VCaP (cell line): ENCODE measurements at regions not wholly inside any gene's neighbourhood (a gene's known extent, or its start where the extent isn't known, plus 50 kb on each side); places are given as distances from the start of the nearest gene placed in this dataset.
A peak's percentile ranks its signal among the peaks of the same experiment; 100 is the strongest.
"Not testable (repeated sequence)": the region's sequence is repeated elsewhere in the genome, so short reads cannot be mapped to it uniquely, and the experiment has no call there.

Experiments
- H3K27ac ChIP-seq: fragments of 450-650 bp; 2 replicates; pipeline ENCODE4 v1.5.1; 2017
- TF ChIP-seq, protein P1 (sequence below): fragments of 450-650 bp; conservative IDR thresholded peaks from 2 replicates; pipeline ENCODE4 v1.5.1; 2017; ENCODE audit warnings: mild to moderate bottlenecking, moderate library complexity

DNA sequence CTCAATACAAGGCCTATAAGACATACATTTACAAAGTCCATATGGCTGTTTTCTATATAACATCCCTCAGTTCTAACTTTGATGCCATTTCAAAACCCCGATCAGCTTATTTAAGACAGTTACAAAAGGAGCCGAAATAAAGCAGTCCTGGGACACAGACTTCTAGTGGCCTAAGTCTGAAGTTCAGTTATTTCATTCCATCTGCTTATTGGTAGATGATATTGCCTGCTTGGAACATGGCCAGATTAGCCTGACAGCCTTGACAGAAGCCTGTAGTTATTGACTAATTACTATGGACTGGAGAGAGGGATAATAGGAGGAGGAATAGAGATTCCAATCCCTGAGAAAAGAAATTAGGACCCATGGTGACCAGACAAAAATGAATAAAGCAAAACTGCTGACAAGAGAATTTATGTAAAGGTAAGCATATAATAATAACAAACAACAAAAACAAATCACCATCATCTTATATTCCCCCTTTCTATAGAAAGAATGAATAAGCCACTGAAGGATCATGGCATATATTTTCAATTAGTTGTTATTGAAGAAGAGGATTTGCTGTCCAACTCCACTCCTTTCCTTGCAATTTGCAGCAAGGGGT is 206.3 kb upstream of the TOM1L1 start:
- TF ChIP-seq, protein P1, sequence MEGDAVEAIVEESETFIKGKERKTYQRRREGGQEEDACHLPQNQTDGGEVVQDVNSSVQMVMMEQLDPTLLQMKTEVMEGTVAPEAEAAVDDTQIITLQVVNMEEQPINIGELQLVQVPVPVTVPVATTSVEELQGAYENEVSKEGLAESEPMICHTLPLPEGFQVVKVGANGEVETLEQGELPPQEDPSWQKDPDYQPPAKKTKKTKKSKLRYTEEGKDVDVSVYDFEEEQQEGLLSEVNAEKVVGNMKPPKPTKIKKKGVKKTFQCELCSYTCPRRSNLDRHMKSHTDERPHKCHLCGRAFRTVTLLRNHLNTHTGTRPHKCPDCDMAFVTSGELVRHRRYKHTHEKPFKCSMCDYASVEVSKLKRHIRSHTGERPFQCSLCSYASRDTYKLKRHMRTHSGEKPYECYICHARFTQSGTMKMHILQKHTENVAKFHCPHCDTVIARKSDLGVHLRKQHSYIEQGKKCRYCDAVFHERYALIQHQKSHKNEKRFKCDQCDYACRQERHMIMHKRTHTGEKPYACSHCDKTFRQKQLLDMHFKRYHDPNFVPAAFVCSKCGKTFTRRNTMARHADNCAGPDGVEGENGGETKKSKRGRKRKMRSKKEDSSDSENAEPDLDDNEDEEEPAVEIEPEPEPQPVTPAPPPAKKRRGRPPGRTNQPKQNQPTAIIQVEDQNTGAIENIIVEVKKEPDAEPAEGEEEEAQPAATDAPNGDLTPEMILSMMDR = no peak
- no peak overlapping the region for H3K27ac ChIP-seq

DNA sequence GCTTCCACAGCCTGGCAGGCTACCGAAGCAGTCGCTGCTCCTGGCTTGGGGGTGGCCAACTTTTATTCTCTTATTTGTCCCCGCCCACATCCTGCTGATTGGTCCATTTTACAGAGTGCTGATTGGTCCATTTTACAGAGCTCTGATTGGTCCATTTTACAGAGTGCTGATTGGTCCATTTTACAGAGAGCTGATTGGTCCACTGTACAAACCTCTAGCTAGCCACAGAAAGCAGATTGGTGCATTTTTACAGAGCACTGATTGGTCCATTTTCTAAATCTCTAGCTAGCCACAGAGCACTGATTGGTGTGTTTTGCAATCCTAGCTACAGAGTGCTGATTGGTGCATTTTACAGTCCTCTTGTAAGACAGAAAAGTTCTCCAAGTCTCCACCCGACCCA is 187.9 kb upstream of the TOM1L1 start:
- H3K27ac ChIP-seq = not testable (repeated sequence)

DNA sequence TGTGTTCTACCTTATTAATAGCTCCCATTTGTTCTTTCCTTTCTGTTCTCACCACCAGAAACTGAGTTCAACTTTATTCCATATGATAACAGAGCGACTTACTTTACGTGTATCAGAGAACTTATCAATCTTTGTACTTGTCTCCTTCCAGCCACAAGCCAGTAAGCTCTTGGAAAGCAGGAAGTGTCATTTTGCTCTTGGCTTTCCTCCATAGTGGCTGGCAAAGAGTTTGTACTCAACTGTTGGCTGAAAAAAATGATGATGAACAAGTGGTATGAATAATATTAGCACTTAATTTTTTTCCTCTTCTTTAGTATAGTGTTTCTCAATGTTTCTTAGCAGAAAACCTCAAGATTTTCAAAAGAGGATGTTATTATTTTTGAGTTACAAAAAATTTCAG is 182.4 kb upstream of the TOM1L1 start:
- TF ChIP-seq, protein P1 = no peak

DNA sequence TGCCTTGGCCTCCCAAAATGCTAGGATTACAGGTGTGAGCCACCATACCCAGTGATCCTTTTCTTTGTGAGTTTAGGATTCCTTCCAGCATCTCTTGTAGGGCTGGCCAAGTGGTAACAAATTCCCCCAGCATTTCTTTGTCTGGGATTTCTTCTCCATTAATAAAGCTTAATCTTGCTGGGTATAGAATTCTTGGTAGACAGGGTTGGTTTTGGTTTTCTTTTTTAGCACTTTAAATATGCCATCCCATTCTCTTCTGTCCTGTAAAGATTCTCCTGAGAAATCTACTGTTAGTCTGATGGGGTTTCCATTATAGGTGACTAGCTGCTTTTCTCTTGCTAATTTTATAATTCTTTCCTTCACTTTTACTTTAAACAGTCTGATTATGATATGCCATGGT is 173.0 kb upstream of the TOM1L1 start:
- TF ChIP-seq, protein P1 = no peak
- H3K27ac ChIP-seq = no peak overlapping the region

More for the DNA sequence above, 182.4 kb upstream of the TOM1L1 start:
- H3K27ac ChIP-seq = no peak overlapping the region

DNA sequence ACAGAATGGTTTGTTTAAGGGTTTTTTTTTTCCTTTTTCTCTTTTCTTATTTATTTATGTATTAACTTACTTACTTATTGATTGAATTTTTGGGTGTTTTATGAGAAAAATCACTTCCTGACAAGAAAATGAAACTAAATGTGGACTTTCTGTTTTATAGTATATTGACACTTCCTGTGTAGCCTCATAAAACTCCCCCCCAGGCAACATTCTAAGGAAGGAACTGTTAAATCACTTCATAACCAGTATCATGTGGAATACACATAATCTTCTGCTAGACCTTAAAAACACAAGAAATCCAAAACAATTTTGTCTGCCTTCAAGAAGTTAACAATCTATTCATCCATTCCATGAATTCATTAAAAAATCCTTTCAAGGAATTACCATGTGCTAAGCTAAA is 164.1 kb upstream of the TOM1L1 start:
- TF ChIP-seq, protein P1 = no peak

DNA sequence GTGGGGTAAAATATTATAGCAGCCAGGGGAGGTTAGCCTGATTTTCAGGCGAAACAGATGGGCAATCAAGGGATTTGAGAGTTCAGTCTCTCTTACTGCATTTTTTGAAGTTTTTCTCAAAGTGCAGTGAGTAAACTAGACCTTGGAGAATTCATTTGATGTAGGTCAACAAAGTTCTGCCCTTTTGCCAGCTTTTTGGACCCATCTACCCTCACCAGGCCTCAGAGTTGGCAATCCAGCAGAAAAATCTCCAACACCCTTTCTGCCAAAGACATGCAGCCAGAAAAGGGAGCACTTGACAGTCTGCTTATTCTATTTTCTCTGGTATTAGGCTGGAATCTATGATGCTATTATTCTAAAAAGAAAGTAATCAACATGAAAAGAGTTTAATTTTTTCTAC is 162.2 kb upstream of the TOM1L1 start:
- no peak overlapping the region for H3K27ac ChIP-seq
- TF ChIP-seq, protein P1 = no peak

More for the DNA sequence above, 164.1 kb upstream of the TOM1L1 start:
- H3K27ac ChIP-seq = no peak overlapping the region; the same call in 1 of the 2 replicates

DNA sequence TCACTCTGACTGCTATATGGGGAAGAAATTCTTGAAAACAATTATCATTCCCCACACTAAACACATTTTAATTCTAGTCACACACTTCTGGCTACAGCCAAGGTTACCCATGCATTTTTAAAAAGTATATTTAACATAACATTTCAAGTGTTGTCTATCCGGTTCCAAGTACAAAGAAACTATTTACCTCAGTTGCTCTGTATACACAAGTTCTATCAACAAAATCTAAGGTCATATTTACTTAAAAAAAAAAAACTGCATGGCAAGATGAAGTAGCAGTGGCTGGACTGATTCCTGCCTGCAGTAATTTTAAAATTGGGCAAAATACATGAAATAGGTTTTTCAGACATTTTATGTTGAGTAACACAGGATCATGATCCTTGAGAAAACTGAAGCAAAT is 155.9 kb upstream of the TOM1L1 start:
- TF ChIP-seq, protein P1 = no peak
- peak overlapping the region; percentile 73 for H3K27ac ChIP-seq

DNA sequence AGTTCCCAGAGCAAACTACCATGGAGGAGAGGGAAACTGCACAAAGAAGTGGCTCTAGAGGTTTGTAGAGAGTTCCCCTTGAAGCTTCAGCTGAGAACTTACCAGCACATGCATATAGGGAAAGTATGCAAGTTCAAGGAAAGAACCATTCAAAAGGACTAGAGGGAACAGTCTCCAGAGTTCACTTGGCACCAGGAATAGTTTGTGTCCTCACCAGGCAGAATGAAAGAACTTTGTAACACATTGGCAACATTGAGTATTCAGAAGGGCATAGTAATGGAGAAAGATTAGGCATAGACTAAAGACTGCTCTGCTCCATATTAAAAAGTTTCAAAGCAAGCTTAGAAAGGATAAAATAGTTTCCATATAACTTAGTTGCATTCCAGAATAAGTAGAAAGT is 155.4 kb upstream of the TOM1L1 start:
- TF ChIP-seq, protein P1 = no peak
- H3K27ac ChIP-seq = peak overlapping the region; percentile 73
